Mesendoderm (in vitro differentiated cells): ENCODE measurements at regions not wholly inside any gene's neighbourhood (a gene's known extent, or its start where the extent isn't known, plus 50 kb on each side); places are given as distances from the start of the nearest gene placed in this dataset.

Source experiments
- DNase-seq: peaks from one replicate; pipeline ENCODE4 v3.0.0; 2013
- H2AK5ac ChIP-seq: 2 replicates; pipeline ENCODE4 v1.6.1; 2013; ENCODE audit warnings: low read length, inconsistent platforms
- H2BK120ac ChIP-seq: 2 replicates; pipeline ENCODE4 v1.6.1; 2013; ENCODE audit warnings: low read depth, mild to moderate bottlenecking, low read length, moderate library complexity, mixed read lengths
- H2BK15ac ChIP-seq: replicated peaks from 2 replicates; pipeline ENCODE4 v1.6.1; 2013; ENCODE audit warnings: low read depth, mild to moderate bottlenecking, moderate library complexity
- H2BK5ac ChIP-seq: 2 replicates; pipeline ENCODE4 v1.6.1; 2013; ENCODE audit warnings: low read length, inconsistent platforms
- H3K18ac ChIP-seq: 2 replicates; pipeline ENCODE4 v1.6.1; 2013; ENCODE audit warnings: mild to moderate bottlenecking, low read length, mixed read lengths
- H3K23ac ChIP-seq: one replicate; pipeline ENCODE4 v1.6.1; 2013; ENCODE audit warnings: low read length
- H3K27ac ChIP-seq: 2 replicates; pipeline ENCODE4 v1.5.1; 2013; ENCODE audit warnings: low read depth, mild to moderate bottlenecking, inconsistent platforms, low read length, moderate library complexity
- H3K27me3 ChIP-seq: 2 replicates; pipeline ENCODE4 v1.6.1; 2013; ENCODE audit warnings: low read length, control low read depth, mild to moderate bottlenecking, inconsistent platforms; ENCODE audit not compliant: insufficient read depth, poor library complexity
- H3K36me3 ChIP-seq: 2 replicates; pipeline ENCODE4 v1.6.1; 2013; ENCODE audit warnings: low read length, inconsistent platforms; ENCODE audit not compliant: control insufficient read depth, insufficient read depth
- H3K4ac ChIP-seq: one replicate; pipeline ENCODE4 v1.6.1; 2013; ENCODE audit warnings: low read depth, mild to moderate bottlenecking, low read length, moderate library complexity
- H3K4me1 ChIP-seq: 2 replicates; pipeline ENCODE4 v1.6.1; 2013; ENCODE audit warnings: low read depth, low read length, inconsistent platforms; ENCODE audit not compliant: control insufficient read depth
- H3K4me2 ChIP-seq: 2 replicates; pipeline ENCODE4 v1.6.1; 2013; ENCODE audit warnings: low read length
- H3K4me3 ChIP-seq: 2 replicates; pipeline ENCODE4 v1.5.1; 2013; ENCODE audit warnings: mild to moderate bottlenecking, low read length
- H3K56ac ChIP-seq: one replicate; pipeline ENCODE4 v1.6.1; 2013; ENCODE audit warnings: low read length
- H3K79me1 ChIP-seq: 2 replicates; pipeline ENCODE4 v1.6.1; 2013; ENCODE audit warnings: low read length, inconsistent platforms
- H3K79me2 ChIP-seq: 2 replicates; pipeline ENCODE4 v1.6.1; 2013; ENCODE audit warnings: mild to moderate bottlenecking, low read length; ENCODE audit not compliant: control insufficient read depth, insufficient read depth
- H3K9ac ChIP-seq: 2 replicates; pipeline ENCODE4 v1.6.1; 2013; ENCODE audit warnings: low read length, inconsistent platforms
- H4K5ac ChIP-seq: one replicate; pipeline ENCODE4 v1.6.1; 2013; ENCODE audit warnings: low read length
- H4K8ac ChIP-seq: one replicate; pipeline ENCODE4 v1.6.1; 2013; ENCODE audit warnings: low read depth, mild to moderate bottlenecking, control low read depth, low read length, moderate library complexity
- WGBS: extraction: QIAGEN DNeasy Blood & Tissue Kit; methylation state at CpG from one replicate; pipeline ENCODE4 v1.1.7; 2013; ENCODE audit warnings: low lambda C conversion rate, missing lambda C conversion rate; ENCODE audit not compliant: insufficient coverage; ENCODE audit errors: extremely low coverage; 5-methylcytosine and 5-hydroxymethylcytosine counted together

DNA sequence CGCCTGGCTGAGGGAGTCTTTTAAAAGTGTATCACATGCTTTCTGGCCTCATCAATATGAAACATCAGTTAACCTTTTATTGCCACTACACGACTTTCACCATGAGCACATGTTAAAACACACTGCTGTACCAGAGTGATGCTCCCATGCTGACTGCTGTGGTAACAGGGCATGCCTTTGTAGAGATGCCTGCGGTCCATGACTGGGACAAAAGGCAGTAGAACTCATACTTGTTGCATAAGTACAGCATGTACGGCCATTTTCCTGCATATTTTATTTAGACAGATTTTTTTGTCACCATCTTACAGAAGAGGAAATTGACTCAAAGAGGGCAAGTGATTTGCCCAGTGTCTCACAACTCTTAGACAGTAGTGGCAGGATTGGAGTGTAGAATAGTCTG is 105.7 kb upstream of the ADAMTSL1 start:
- Histone ChIP-seq H2BK120ac (no peak overlapping the region), H3K36me3 (no peaks in the 10 kb centered on the region), H2BK5ac (no peak overlapping the region), H3K79me2 (no peaks in the 10 kb centered on the region), H3K4me1 (no peaks in the 10 kb centered on the region), H3K79me1 (no peaks in the 10 kb centered on the region), H3K56ac (no peak overlapping the region), H3K4me2 (no peak overlapping the region), H3K27ac (no peak overlapping the region), H3K18ac (no peak overlapping the region), H4K8ac (no peak overlapping the region), H2BK15ac (no peak overlapping the region), H3K23ac (no peak overlapping the region), H3K27me3 (no peaks in the 10 kb centered on the region), H2AK5ac (no peak overlapping the region), H3K9ac (no peak overlapping the region), H3K4me3 (no peak overlapping the region), H4K5ac (no peak overlapping the region), H3K4ac (no peak overlapping the region)
- no peak for DNase-seq
- no CpG with 5 or more reads among the region's 4 CpGs for WGBS

DNA sequence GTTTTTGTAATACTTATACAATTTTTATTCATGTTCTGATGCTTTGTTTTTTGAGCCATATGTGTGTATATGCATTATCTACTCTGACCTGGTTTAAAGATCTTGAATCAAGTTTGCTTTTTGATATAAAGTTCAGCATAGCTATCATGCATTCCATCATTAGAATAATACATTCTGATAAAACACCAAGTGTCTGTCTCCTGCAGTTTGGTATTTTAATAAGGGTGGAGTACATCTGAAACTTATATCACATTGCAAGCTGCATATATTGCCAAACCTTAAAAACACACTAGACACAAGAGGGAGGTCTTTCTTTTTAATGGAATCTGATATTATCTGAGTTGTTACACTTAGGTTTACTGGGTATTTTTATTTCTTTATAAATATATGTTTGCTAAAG is 102.8 kb upstream of the ADAMTSL1 start:
- Histone ChIP-seq H3K4me3 (no peak overlapping the region), H2BK15ac (no peak overlapping the region), H4K5ac (no peak overlapping the region), H2BK120ac (no peak overlapping the region), H2BK5ac (no peak overlapping the region), H3K36me3 (no peaks in the 10 kb centered on the region), H3K23ac (no peak overlapping the region), H3K4ac (no peak overlapping the region), H2AK5ac (no peak overlapping the region), H3K27me3 (no peaks in the 10 kb centered on the region), H3K18ac (no peak overlapping the region), H3K79me2 (no peaks in the 10 kb centered on the region), H3K56ac (no peak overlapping the region), H3K4me2 (no peak overlapping the region), H3K4me1 (no peaks in the 10 kb centered on the region), H3K79me1 (no peaks in the 10 kb centered on the region), H3K9ac (no peak overlapping the region), H3K27ac (no peak overlapping the region), H4K8ac (no peak overlapping the region)
- no peak for DNase-seq

DNA sequence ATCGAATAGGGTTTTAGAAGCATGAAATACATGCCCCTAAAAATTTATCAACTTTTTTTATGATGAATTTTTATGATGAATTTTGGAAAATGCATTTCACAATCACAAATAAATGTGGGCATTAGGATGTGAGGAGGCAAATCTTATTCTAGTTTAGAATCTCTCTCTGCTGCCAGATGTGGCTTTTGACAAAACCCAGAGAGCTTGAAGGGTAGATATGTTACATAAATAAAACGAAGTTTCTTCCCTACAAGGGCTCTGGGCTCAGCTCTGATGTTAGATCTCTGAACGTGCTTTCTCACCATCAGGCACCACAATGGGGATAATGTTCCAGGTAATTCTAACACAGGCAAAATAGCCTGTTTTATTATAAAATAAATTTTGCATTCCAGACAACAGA is 102.3 kb upstream of the ADAMTSL1 start:
- Histone ChIP-seq H3K9ac (no peak overlapping the region), H3K36me3 (no peaks in the 10 kb centered on the region), H3K79me2 (no peaks in the 10 kb centered on the region), H4K5ac (no peak overlapping the region), H4K8ac (no peak overlapping the region), H2BK5ac (no peak overlapping the region), H3K79me1 (no peaks in the 10 kb centered on the region), H3K4me2 (no peak overlapping the region), H3K4ac (no peak overlapping the region), H3K4me3 (no peak overlapping the region), H3K27me3 (no peaks in the 10 kb centered on the region), H2AK5ac (no peak overlapping the region), H2BK120ac (no peak overlapping the region), H3K27ac (no peak overlapping the region), H2BK15ac (no peak overlapping the region), H3K18ac (no peak overlapping the region), H3K23ac (no peak overlapping the region), H3K56ac (no peak overlapping the region), H3K4me1 (no peaks in the 10 kb centered on the region)
- no peak for DNase-seq
- WGBS: 100% methylated on average over 1 of the region's 3 CpGs

DNA sequence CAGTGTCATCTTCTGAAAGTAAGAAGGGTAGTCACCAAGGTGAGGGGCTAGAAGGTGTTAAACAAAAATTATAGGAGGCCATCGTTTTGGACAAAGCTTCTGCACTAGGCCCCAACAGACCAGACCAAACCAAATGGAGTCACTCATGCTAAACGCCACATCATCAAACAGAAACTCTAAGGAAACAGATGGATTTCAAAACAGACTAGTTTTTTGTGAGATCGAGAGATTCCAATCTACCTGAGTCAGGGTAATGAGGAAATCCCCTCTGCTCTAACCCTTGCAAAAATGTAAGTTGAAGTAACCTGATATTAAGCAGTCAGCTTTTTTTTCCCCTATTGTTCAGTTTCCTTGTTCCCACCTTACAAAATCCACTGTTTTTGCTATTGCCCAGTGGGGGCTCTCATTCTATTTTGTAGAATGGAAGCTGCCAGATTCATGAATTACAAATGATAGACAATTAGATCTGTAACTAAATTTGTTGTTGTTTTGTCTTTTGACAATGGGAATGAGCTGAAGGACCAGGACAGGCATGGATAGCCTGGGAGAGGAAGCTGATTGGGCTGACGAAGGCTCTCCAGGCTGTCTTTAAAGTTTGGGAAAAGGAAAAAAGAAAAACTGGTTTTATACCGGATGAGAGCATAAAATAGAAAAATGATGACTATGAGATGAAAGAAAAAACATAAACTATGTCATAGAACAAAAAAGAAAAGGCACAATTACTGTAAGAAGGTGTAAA is 94.7 kb upstream of the ADAMTSL1 start:
- no CpG with 5 or more reads among the region's 5 CpGs for WGBS
- Histone ChIP-seq H3K79me1 (no peaks in the 10 kb centered on the region), H3K27me3 (no peaks in the 10 kb centered on the region), H3K27ac (no peak overlapping the region), H3K56ac (no peak overlapping the region), H2BK120ac (no peak overlapping the region), H3K18ac (no peak overlapping the region), H3K4me2 (no peak overlapping the region), H2BK5ac (no peak overlapping the region), H3K4me1 (no peaks in the 10 kb centered on the region), H4K8ac (no peak overlapping the region), H3K4ac (no peak overlapping the region), H4K5ac (no peak overlapping the region), H3K9ac (no peak overlapping the region), H3K23ac (no peak overlapping the region), H3K36me3 (no peaks in the 10 kb centered on the region), H2BK15ac (no peak overlapping the region), H3K79me2 (no peaks in the 10 kb centered on the region), H3K4me3 (no peak overlapping the region), H2AK5ac (no peak overlapping the region)
- peak; percentile 71 for DNase-seq

DNA sequence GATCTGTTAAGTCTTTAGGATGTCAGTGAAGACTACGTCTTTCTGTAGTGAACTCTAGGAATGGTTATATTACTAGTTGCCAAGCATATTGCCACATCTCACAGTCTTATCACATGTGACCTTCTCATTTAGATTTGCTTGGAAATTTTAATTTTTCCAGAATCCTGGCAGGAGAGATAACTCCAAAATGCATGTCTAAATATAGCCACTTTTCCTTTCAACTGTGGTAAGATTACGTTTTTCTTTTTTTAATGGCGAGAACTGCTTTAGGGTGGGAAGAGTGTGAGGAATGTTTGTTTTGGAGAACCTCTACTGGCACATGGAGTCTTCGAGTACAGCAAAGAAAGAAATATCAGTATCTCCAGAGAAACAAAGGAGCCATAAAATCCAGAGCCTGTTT is 91.7 kb upstream of the ADAMTSL1 start:
- Histone ChIP-seq H4K5ac (no peak overlapping the region), H2BK15ac (no peak overlapping the region), H3K18ac (no peak overlapping the region), H3K4ac (no peak overlapping the region), H3K4me3 (no peak overlapping the region), H3K27ac (no peak overlapping the region), H3K36me3 (no peaks in the 10 kb centered on the region), H3K79me2 (no peaks in the 10 kb centered on the region), H3K9ac (no peak overlapping the region), H2AK5ac (no peak overlapping the region), H3K23ac (no peak overlapping the region), H3K27me3 (no peaks in the 10 kb centered on the region), H3K79me1 (no peaks in the 10 kb centered on the region), H3K56ac (no peak overlapping the region), H3K4me2 (no peak overlapping the region), H4K8ac (no peak overlapping the region), H3K4me1 (no peaks in the 10 kb centered on the region), H2BK120ac (no peak overlapping the region), H2BK5ac (no peak overlapping the region)
- no CpG with 5 or more reads among the region's 4 CpGs for WGBS
- no peak for DNase-seq

DNA sequence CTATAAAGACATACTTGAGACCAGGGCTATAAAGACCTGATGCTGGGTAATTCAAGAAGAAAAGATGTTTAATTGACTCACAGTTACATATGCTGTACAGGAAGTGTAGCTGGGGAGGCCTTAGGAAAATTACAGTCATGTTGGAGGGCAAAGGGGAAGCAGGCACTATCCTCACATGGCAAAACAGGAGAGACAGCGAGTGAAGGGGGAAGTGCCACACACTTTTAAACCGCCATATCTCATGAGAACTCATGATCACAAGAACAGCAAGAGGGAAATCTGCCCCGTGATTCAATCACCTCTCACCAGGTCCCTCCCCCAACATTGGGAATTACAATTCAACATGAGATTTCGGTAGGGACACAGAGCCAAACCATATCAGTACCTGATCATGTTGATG is 89.9 kb upstream of the ADAMTSL1 start:
- Histone ChIP-seq H3K9ac (no peak overlapping the region), H3K4me1 (no peaks in the 10 kb centered on the region), H4K8ac (no peak overlapping the region), H3K27ac (no peak overlapping the region), H3K4ac (no peak overlapping the region), H3K79me1 (no peaks in the 10 kb centered on the region), H3K18ac (no peak overlapping the region), H2AK5ac (no peak overlapping the region), H3K79me2 (no peaks in the 10 kb centered on the region), H2BK120ac (no peak overlapping the region), H3K23ac (no peak overlapping the region), H3K56ac (no peak overlapping the region), H4K5ac (no peak overlapping the region), H3K36me3 (no peaks in the 10 kb centered on the region), H2BK15ac (no peak overlapping the region), H2BK5ac (no peak overlapping the region), H3K4me3 (no peak overlapping the region), H3K27me3 (no peaks in the 10 kb centered on the region), H3K4me2 (no peak overlapping the region)
- no peak for DNase-seq
- WGBS: no CpG with 5 or more reads among the region's 4 CpGs
